ENCODE measurements at regions not wholly inside any gene's neighbourhood (a gene's known extent, or its start where the extent isn't known, plus 50 kb on each side); places are given as distances from the start of the nearest gene placed in this dataset.

DNA sequence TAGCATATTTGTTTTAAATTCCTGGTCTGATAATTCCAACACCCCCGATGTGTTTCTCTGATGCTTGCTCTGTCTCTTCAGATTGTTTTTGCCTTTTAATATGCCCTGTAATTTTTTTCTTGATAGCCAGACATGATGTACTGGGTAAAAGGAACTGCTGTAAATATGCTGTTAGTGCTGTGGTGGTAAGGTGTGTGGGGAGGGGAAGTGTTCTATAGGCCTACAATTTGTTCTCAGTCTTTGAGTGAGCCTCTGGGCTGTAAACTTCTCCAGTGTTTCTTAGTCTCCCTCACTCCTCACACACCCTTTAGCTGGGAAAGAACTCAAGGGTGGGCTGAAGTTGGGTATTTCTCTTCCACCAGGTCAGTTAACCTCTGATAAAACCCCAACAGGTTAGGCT lies 147.0 kb upstream of the OR4E1 start:
- TF ChIP-seq, protein P1, sequence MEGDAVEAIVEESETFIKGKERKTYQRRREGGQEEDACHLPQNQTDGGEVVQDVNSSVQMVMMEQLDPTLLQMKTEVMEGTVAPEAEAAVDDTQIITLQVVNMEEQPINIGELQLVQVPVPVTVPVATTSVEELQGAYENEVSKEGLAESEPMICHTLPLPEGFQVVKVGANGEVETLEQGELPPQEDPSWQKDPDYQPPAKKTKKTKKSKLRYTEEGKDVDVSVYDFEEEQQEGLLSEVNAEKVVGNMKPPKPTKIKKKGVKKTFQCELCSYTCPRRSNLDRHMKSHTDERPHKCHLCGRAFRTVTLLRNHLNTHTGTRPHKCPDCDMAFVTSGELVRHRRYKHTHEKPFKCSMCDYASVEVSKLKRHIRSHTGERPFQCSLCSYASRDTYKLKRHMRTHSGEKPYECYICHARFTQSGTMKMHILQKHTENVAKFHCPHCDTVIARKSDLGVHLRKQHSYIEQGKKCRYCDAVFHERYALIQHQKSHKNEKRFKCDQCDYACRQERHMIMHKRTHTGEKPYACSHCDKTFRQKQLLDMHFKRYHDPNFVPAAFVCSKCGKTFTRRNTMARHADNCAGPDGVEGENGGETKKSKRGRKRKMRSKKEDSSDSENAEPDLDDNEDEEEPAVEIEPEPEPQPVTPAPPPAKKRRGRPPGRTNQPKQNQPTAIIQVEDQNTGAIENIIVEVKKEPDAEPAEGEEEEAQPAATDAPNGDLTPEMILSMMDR (conservative IDR thresholded peaks at IDR 0.05; ENCODE audit: low read length): no peak
- no peak for TF ChIP-seq EZH2phosphoT487 (IDR thresholded peaks at IDR 0.05; ENCODE audit: borderline replicate concordance)

Measured in Loucy (cell line).